Stimulated activated CD4-positive, alpha-beta T cell treated with anti-CD3 and anti-CD28 coated beads, Interleukin-15, amount 100 ng/mL, for 1 hour (primary cell): ENCODE measurements at regions not wholly inside any gene's neighbourhood (a gene's known extent, or its start where the extent isn't known, plus 50 kb on each side); places are given as distances from the start of the nearest gene placed in this dataset.
"Not testable (repeated sequence)": the region's sequence is repeated elsewhere in the genome, so short reads cannot be mapped to it uniquely, and the experiment has no call there.

Experiments used
- DNase-seq, 2 donors: peaks; one replicate each; pipeline ENCODE4 v3.0.0-alpha.2; 2020; ENCODE audit warnings: low read depth in 1 of 2, low spot score in 1 of 2

GRCh38 chr7:106347229-106347833 lies 62.5 kb upstream of the NAMPT start:
- no peak for DNase-seq

DNA sequence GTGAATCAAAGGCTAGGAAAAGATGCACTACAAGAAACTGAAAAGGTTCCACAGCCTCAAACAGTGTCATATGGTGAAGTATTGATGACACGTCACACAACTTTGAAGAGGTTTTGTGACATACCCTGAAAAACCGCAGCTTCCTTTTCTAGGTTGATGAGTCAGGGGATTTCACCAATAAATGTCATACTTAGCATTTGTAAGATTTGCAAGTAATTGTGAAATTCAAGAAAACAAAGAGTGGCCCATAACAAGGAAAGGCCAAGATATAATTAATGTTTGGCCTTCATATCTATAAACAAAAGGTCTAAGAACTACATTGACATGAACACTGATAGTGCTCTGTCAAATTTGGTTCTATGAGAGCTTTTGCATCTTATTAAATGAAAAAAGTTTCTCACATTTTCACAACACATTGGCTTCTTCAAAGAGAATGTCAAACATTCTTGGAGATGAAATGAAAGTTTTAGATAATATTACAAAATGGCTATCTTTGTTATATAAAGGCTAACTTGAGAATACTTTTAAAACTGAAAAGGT lies 62.0 kb upstream of the NAMPT start:
- no peak for DNase-seq

DNA sequence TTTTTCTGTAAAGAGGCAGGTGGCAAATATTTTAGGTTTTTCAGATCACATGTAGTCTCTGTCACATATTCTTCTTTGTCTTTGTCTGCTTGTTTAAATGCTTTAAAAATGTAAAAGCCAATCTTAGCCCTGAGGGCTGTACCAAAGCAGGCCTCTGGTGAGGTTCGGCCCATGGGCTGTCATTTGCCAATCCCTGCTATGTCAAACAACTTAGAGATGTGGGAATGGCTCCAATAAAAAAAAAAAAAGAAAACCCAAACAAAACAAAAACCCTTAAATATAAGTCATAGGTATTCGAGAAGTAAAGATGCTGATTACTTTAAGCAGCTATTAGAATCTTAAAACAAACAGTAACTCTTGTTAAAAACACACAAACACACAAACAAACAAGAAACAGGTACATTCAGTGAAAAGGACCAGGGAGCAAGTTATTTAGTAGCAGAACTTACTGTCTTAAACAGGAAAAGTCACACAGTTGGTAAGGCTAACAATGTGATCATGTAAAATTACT lies 61.4 kb upstream of the NAMPT start:
- DNase-seq = no peak

GRCh38 chr7:106345421-106346166 lies 60.8 kb upstream of the NAMPT start:
- peak in 1 of 2 donors; percentile 35 for DNase-seq

- DNase-seq = no peak
Measured at GRCh38 chr7:106344861-106345260, 60.1 kb upstream of the NAMPT start.

DNA sequence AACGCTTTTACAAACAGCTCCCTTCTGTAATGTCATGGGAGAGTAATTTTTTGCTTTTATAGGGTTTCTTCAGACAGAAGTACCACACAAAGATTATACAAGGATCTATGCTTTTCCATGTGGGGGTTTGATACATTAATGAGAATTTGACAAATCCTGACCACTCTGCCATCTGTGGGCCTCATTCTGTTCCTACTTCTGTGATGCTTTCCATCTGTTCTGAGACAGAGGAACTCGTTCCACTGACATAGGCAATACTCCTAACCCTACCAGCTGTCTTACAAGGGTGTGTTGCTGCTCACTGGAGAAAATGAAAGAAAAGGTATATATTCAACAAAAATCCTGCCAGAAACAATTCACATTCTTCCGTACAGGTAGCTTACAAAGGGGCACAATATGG lies 59.4 kb upstream of the NAMPT start:
- DNase-seq = no peak

GRCh38 chr7:106342049-106342448 lies 57.3 kb upstream of the NAMPT start:
- not testable (repeated sequence) for DNase-seq

DNA sequence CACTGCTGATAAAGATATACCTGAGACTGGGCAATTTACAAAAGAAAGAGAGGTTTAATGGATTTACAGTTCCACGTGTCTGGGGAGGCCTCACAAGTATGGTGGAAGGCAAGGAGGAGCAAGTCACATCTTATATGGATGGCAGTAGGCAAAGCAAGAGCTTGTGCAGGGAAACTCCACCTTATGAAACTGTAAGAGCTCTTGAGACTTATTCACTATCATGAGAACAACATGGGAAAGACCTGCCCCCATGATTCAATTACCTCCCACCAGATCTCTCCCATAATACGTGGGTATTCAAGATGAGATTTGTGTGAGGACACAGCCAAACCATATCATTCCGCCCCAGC lies 55.4 kb upstream of the NAMPT start:
- DNase-seq = not testable (repeated sequence)

- no peak for DNase-seq
Measured at GRCh38 chr7:106339513-106340246, 54.9 kb upstream of the NAMPT start.

- DNase-seq = no peak
Measured at GRCh38 chr7:106337754-106338153, 53.0 kb upstream of the NAMPT start.

GRCh38 chr7:106335814-106336213 lies 51.0 kb upstream of the NAMPT start:
- no peak for DNase-seq
